ENCODE measurements at regions not wholly inside any gene's neighbourhood (a gene's known extent, or its start where the extent isn't known, plus 50 kb on each side); places are given as distances from the start of the nearest gene placed in this dataset.

GRCh38 chr14:100467046-100467750, 120.0 kb downstream of the BEGAIN start:
- no peak for DNase-seq (ENCODE audit: low read depth)

- DNase-seq (ENCODE audit: low read depth), result no peak
Measured at GRCh38 chr14:100467939-100468338, 119.3 kb downstream of the BEGAIN start.

GRCh38 chr14:100468557-100468956, 118.7 kb downstream of the BEGAIN start:
- DNase-seq (ENCODE audit: low read depth), result no peak

DNA sequence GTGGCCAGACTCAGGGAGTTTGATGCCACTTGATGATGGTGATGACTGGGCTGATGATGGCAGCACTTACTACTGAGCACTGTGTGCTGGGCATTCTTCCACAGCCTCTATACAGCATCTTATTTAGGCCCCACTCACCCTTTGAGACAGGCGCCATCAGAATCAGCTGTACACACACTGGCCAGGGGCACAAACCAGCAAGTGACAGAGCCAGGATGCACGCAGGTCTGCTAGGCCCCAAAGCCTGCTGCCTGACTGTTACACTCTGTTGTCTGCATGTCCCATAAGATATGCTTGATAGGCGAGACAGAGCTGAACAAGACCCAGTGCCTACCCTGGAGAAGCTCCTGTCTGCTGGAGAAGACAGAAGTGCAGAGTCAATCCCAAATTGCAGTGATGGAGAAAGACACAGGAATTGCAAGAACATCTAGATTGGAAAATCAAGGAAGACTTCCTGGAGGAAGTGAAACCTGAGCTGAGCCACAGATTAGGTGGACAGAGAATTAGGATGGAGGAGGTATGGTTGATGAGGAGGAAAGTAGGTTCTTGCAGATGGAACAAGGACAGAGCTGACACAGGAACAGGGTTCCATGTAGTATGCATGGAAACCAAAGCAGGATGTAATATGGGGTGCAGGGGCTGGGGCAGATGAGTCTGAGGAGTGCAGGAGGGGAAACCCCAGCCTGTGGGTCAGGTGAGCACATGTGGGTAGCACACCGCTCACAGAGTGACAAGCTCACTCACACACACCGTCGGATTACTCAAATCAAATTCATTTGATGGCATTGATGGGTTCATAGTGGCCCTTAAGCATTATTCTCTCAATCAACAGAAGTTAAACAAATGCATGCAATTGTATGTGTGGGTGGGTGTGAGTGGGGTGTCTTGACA, 117.3 kb downstream of the BEGAIN start:
- no peak for DNase-seq (ENCODE audit: low read depth)

DNA sequence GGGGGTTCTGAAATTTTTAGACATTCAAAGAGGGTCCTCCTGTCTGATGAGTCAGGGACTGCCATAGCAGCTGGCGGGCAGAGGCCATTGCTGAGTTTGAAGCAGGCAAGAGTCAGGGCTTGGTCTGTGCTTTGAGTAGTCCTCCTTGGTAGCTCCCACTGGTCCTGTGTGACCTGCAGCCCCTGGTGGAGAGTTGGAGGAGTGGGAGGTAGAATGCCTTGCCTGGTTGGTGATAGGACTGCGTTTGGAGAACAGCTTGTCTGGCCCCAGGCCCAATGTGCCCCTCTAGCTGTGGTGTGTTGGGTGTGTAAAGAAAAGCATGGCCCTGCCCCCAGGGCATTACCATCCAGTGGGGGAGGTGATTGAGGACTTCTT, 116.7 kb downstream of the BEGAIN start:
- DNase-seq (ENCODE audit: low read depth), result no peak

DNA sequence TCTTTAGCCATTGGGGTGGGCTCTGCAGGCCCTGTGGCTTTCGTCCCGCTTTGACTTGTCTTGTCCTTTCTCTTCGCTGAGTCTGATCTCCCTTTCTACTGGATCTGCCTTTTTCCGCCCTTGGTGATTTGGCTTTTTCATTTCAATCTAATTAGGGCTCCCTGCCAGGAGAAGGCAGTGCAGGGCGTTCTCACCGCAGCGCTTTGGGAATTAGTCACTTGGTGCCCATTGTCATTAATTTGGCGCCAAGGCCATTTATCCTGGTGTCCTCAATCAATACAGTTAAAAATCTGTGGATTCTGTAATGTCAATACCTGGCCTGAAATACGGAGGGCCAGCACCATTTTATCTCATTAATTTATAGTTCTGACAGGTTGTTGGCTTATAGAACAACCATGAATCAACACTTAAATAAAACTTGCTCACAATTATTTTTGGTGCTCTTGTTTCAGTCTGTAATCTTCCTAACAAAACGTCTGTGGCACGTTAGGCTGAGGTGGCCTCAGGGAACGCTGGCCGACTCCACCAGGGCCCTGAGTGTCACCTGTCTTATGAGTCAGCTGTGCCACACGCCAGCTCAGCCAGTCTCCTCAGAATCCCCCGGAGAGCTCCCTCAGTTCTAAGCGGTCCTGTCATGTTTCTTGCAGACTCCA, 115.7 kb downstream of the BEGAIN start:
- DNase-seq (ENCODE audit: low read depth), result no peak

DNA sequence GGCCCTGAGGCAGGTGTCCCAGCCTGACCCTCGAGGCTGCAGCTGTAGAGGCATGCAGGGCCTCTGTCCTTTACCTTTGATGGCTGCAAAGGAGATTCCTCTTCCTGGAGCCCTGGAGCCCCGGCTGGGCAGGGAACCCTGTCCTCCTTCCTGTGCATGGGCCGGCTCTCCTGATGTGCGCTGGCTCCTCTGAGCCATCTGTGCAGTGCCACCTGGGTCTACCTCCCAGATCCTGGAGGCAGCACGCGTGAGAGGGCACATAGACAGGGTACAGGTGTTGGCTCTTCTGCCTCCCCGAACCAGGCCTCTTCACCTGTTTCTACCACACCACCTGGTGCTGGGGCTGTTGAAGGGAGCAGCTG, 115.1 kb downstream of the BEGAIN start:
- no peak for DNase-seq (ENCODE audit: low read depth)

- no peak for DNase-seq (ENCODE audit: low read depth)
Measured at GRCh38 chr14:100472491-100472890, 114.7 kb downstream of the BEGAIN start.

DNA sequence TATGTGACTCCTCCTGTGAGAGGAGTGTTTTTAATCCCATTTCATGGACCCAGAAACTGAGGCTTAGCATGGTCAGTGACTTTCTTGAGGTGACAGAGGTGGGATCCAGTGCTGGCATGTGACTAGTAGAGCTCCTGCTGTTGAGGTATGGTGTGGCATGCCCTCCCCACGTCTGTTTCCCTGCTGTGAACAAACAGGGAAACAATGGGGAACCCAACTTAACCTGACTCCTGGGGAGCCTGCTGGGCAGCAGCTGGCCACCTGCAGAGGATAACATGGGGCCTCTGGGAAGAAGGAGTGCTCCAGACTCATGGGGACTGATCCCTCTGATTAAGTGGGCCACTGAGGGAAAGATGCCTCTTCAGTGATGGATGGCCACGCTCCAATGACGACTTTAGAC, 114.0 kb downstream of the BEGAIN start:
- DNase-seq (ENCODE audit: low read depth), result no peak

DNA sequence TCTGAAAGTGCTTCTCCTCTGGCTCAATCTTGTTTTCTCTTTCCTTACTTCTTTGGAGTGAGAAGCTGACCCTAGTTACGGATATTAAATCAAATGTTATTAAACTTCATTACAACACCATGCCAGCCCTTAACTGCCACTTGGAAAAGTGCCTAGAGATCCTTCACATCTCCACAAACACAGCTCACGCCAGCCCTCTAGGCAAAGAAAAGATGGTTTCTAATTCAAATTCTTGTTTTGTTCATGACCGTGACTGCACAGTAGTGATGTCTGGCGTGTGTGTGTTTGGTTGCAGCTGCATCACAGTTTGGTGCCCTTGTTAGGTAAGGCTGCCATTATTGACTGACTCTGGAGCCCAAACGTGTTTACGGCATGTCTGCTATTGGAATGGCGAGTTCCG, 113.0 kb downstream of the BEGAIN start:
- DNase-seq (ENCODE audit: low read depth), result no peak

GRCh38 chr14:100475268-100475667, 111.9 kb downstream of the BEGAIN start:
- DNase-seq (ENCODE audit: low read depth), result no peak

DNA sequence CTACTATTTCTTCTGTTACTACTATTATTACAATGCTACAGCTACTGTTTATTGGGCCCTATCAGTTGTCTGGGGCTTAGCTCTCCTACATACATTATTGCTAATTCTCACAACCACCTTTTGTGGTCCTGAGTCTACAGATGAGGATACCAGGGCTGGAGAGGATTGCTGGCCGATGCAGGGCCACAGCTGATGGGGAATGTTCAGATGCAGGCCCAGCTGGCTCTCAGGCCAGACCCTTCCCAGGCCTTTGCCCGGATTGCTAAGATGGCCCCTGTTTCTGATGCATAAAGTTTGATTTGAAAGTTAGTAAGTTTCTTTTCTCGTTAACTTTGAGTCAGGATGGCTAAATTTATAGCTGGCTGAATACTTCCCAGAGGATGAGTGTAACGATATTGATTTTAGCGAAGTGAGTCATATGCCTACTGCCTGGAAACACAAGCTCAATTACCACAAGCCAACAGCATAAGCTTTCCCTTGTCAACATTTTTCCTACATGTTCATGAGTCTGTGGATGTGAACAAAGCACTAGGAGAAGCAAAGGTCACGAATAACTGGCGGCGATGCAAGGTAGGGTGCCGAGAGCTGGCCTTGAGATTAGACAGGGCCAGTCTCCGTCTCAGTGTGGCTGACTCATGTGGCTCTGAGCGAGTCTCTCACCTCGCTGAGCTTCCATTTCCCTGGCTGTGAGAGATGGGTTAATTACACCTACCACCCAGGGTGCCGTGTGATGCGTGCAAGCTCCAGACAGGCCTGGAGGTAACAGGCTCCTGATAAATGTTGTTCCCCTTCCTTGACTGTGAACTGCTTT, 111.0 kb downstream of the BEGAIN start:
- no peak for DNase-seq (ENCODE audit: low read depth)

DNA sequence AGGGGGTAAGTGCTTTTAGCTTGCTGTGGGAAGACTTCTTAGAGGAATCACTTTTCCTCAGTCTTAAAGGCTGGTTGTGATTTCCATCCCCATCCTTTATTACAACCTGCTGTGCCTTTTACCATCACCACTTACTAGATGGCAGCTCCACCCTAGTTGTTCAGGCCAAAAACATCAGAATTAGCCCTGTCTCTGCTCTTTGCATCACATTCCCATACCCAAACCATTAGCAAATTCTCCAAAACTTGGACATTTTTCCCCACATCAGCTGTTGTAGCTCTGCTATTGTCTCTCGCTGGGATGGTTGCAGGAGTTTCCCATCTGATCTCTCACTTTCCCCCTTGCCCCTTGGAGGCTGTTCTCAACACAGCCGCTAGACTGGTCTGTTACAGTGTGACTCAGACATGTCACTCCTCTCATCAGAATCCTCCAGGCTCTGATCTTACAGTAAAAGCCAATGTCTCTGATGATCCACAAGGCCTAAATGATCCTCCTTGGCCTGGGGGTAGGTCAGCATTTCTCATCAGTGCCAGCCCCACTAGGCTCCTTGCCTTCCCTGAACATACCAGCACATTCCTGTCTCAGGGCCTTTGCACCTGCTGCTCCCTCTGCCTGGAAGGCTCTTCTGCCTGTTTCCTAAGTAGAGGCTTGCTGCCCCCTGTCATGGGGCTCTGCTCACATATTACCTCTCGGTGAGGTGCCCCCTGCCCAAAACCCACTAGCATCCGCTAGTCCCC, 102.5 kb downstream of the BEGAIN start:
- no peak for DNase-seq (ENCODE audit: low read depth)

DNA sequence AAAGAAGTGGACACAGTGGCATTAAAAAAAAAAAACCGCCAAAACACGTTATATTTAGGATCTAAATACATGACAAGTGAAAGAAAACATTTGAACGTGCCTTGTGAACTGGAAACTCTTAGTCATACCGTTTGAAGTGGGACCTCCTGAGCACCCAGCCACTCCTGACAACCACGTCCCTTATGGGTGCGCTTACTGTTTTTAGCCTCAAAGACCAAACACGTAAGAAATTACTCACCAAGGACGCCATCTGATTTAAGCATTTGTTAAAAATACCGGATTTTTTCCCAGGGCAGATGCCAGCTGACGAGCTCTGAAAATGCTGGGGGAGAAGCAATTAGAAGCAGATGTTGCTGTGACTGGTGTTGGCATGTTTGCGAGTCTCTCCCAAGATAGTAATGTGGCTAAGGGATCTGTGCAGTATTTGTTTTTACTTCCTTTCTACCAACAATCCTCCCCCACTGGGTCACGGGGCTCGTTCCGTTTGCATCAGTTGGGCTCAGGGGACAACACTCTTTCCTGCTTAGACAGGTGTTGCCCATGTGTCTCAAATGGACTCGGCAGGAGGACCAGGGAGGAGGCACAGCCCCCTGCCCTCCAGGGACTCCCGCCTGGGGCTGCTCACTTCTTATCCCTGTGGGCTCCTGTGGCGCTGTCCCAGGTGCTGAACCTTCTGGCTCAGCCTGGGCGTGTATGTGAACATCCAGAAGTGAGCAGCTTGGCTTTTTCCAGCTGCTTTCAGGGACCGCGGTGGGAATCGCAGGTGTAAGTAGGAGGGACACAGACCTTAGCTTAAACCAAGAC, 101.0 kb downstream of the BEGAIN start:
- DNase-seq (ENCODE audit: low read depth), result peak; percentile 50

All from activated T-cell treated with anti-CD3 and anti-CD28 coated beads for 48 hours (primary cell).